Activated CD4-positive, alpha-beta T cell treated with anti-CD3 and anti-CD28 coated beads, Interleukin-2, amount 10 ng/mL, durations not matched to agents 7 days and 5 days (primary cell): ENCODE measurements at regions not wholly inside any gene's neighbourhood (a gene's known extent, or its start where the extent isn't known, plus 50 kb on each side); places are given as distances from the start of the nearest gene placed in this dataset.

ENCODE experiments used
- CTCF ChIA-PET: fragments of 350-600 bp; sonication (Branson Sonifier 250); formaldehyde crosslinking; loops from one replicate; lab custom pipeline; 2021; ENCODE audit warnings: antibody characterized with exemption; lab: Charles Lee
- POLR2A ChIA-PET: fragments of 350-600 bp; sonication (Branson Sonifier 250); formaldehyde crosslinking; loops from one replicate; lab custom pipeline; 2021; ENCODE audit warnings: antibody characterized with exemption; lab: Charles Lee
- DNase-seq: peaks from one replicate; pipeline ENCODE4 v3.0.0-alpha.2; 2020
- H3K27ac Mint-ChIP-seq: one replicate; pipeline ENCODE4 v1.8.0; 2021; ENCODE audit warnings: mild to moderate bottlenecking, moderate library complexity, mixed read lengths
- H3K27me3 Mint-ChIP-seq: one replicate; pipeline ENCODE4 v1.8.0; 2021; ENCODE audit warnings: mixed read lengths
- H3K36me3 Mint-ChIP-seq: one replicate; pipeline ENCODE4 v1.8.0; 2021; ENCODE audit warnings: low read depth, mixed read lengths
- H3K4me1 Mint-ChIP-seq: one replicate; pipeline ENCODE4 v1.8.0; 2021; ENCODE audit warnings: mixed read lengths
- H3K4me3 Mint-ChIP-seq: one replicate; pipeline ENCODE4 v1.8.0; 2021; ENCODE audit warnings: mild to moderate bottlenecking, moderate library complexity, mixed read lengths
- H3K9me3 Mint-ChIP-seq: one replicate; pipeline ENCODE4 v1.8.0; 2021; ENCODE audit warnings: mixed read lengths

GRCh38 chr4:77471821-77472495, 133.7 kb upstream of the CXCL13 start:
- ChIA-PET POLR2A (no interaction called here), CTCF (interaction anchor here (1.5 kb wide), 1 partner anchor 125 kb away, joined by 3 read pairs; no protein-coding TSS in a partner anchor)
- no peak overlapping the region for H3K27ac Mint-ChIP-seq
- H3K4me3 Mint-ChIP-seq, result no peak overlapping the region
- H3K36me3 Mint-ChIP-seq, result no peaks in the 10 kb centered on the region
- no peaks in the 10 kb centered on the region for H3K9me3 Mint-ChIP-seq
- H3K27me3 Mint-ChIP-seq, result peaks cover 25% of the 10 kb centered on the region
- no peak for DNase-seq
- H3K4me1 Mint-ChIP-seq, result no peaks in the 10 kb centered on the region

GRCh38 chr4:77473509-77473908, 132.1 kb upstream of the CXCL13 start:
- H3K36me3 Mint-ChIP-seq, result no peaks in the 10 kb centered on the region
- peaks cover 3% of the 10 kb centered on the region for H3K9me3 Mint-ChIP-seq
- POLR2A ChIA-PET, result no interaction called here
- DNase-seq, result no peak
- H3K27me3 Mint-ChIP-seq, result peaks cover 33% of the 10 kb centered on the region
- H3K27ac Mint-ChIP-seq, result no peak overlapping the region
- CTCF ChIA-PET, result interaction anchor here (0.6 to 0.8 kb wide), 3 partner anchors 11 to 739 kb away, joined by 3 to 6 read pairs (median 3); no protein-coding TSS in a partner anchor
- no peak overlapping the region for H3K4me3 Mint-ChIP-seq
- H3K4me1 Mint-ChIP-seq, result no peaks in the 10 kb centered on the region

- H3K4me1 Mint-ChIP-seq, result no peaks in the 10 kb centered on the region
- no peak overlapping the region for H3K4me3 Mint-ChIP-seq
- no peak for DNase-seq
- CTCF ChIA-PET, result no interaction called here
- POLR2A ChIA-PET, result no interaction called here
- no peaks in the 10 kb centered on the region for H3K36me3 Mint-ChIP-seq
- peaks cover 3% of the 10 kb centered on the region for H3K9me3 Mint-ChIP-seq
- H3K27me3 Mint-ChIP-seq, result peaks cover 13% of the 10 kb centered on the region
- no peak overlapping the region for H3K27ac Mint-ChIP-seq
Measured at GRCh38 chr4:77481856-77482255, 123.8 kb upstream of the CXCL13 start.

GRCh38 chr4:77488882-77489281, 116.7 kb upstream of the CXCL13 start:
- Mint-ChIP-seq H3K4me1 (no peaks in the 10 kb centered on the region), H3K36me3 (no peaks in the 10 kb centered on the region), H3K4me3 (no peak overlapping the region), H3K27ac (no peak overlapping the region), H3K9me3 (no peaks in the 10 kb centered on the region), H3K27me3 (peaks cover 14% of the 10 kb centered on the region)
- DNase-seq, result no peak
- ChIA-PET POLR2A (no interaction called here), CTCF (no interaction called here)

- Mint-ChIP-seq H3K27ac (no peak overlapping the region), H3K36me3 (no peaks in the 10 kb centered on the region), H3K9me3 (no peaks in the 10 kb centered on the region), H3K4me1 (no peaks in the 10 kb centered on the region), H3K4me3 (no peak overlapping the region), H3K27me3 (peaks cover 11% of the 10 kb centered on the region)
- ChIA-PET CTCF (no interaction called here), POLR2A (no interaction called here)
- no peak for DNase-seq
Measured at GRCh38 chr4:77493120-77493752, 112.4 kb upstream of the CXCL13 start.

GRCh38 chr4:77493829-77494551, 111.6 kb upstream of the CXCL13 start:
- Mint-ChIP-seq H3K36me3 (no peaks in the 10 kb centered on the region), H3K27ac (no peak overlapping the region), H3K4me3 (no peak overlapping the region), H3K4me1 (no peaks in the 10 kb centered on the region), H3K9me3 (no peaks in the 10 kb centered on the region), H3K27me3 (peaks cover 11% of the 10 kb centered on the region)
- CTCF ChIA-PET, result no interaction called here
- no peak for DNase-seq
- POLR2A ChIA-PET, result no interaction called here

GRCh38 chr4:77496457-77496856, 109.2 kb upstream of the CXCL13 start:
- Mint-ChIP-seq H3K36me3 (no peaks in the 10 kb centered on the region), H3K27ac (no peak overlapping the region), H3K4me3 (no peak overlapping the region), H3K27me3 (peaks cover 9% of the 10 kb centered on the region), H3K9me3 (no peaks in the 10 kb centered on the region), H3K4me1 (no peaks in the 10 kb centered on the region)
- CTCF ChIA-PET, result no interaction called here
- no peak for DNase-seq
- POLR2A ChIA-PET, result no interaction called here

GRCh38 chr4:77500801-77501200, 104.8 kb upstream of the CXCL13 start:
- DNase-seq, result no peak
- Mint-ChIP-seq H3K4me1 (no peaks in the 10 kb centered on the region), H3K27ac (no peak overlapping the region), H3K36me3 (no peaks in the 10 kb centered on the region), H3K27me3 (peaks cover 3% of the 10 kb centered on the region), H3K9me3 (no peaks in the 10 kb centered on the region), H3K4me3 (no peak overlapping the region)
- ChIA-PET POLR2A (no interaction called here), CTCF (interaction anchor here (1.3 kb wide), 1 partner anchor 38 kb away, joined by 3 read pairs; no protein-coding TSS in a partner anchor)

- no peaks in the 10 kb centered on the region for H3K4me1 Mint-ChIP-seq
- no peak overlapping the region for H3K27ac Mint-ChIP-seq
- POLR2A ChIA-PET, result no interaction called here
- DNase-seq, result no peak
- no peaks in the 10 kb centered on the region for H3K9me3 Mint-ChIP-seq
- H3K36me3 Mint-ChIP-seq, result no peaks in the 10 kb centered on the region
- H3K4me3 Mint-ChIP-seq, result no peak overlapping the region
- peaks cover 3% of the 10 kb centered on the region for H3K27me3 Mint-ChIP-seq
- CTCF ChIA-PET, result interaction anchor here (1.3 kb wide), 1 partner anchor 39 kb away, joined by 3 read pairs; no protein-coding TSS in a partner anchor
Measured at GRCh38 chr4:77501240-77501639, 104.4 kb upstream of the CXCL13 start.

GRCh38 chr4:77501851-77502250, 103.8 kb upstream of the CXCL13 start:
- DNase-seq, result no peak
- CTCF ChIA-PET, result no interaction called here
- Mint-ChIP-seq H3K27ac (no peak overlapping the region), H3K4me3 (no peak overlapping the region), H3K9me3 (no peaks in the 10 kb centered on the region), H3K36me3 (no peaks in the 10 kb centered on the region), H3K4me1 (no peaks in the 10 kb centered on the region), H3K27me3 (peaks cover 3% of the 10 kb centered on the region)
- POLR2A ChIA-PET, result no interaction called here

- H3K9me3 Mint-ChIP-seq, result no peaks in the 10 kb centered on the region
- no peak overlapping the region for H3K27ac Mint-ChIP-seq
- POLR2A ChIA-PET, result no interaction called here
Measured at GRCh38 chr4:77504407-77504806, 101.2 kb upstream of the CXCL13 start.

GRCh38 chr4:77505275-77505957, 100.2 kb upstream of the CXCL13 start:
- no peaks in the 10 kb centered on the region for H3K4me1 Mint-ChIP-seq
- H3K4me3 Mint-ChIP-seq, result no peak overlapping the region
- POLR2A ChIA-PET, result no interaction called here
- DNase-seq, result no peak
- H3K9me3 Mint-ChIP-seq, result no peaks in the 10 kb centered on the region
- peaks cover 3% of the 10 kb centered on the region for H3K27me3 Mint-ChIP-seq
- CTCF ChIA-PET, result interaction anchor here (1.3 kb wide), 1 partner anchor 10 kb away, joined by 3 read pairs; no protein-coding TSS in a partner anchor
- H3K27ac Mint-ChIP-seq, result no peak overlapping the region
- H3K36me3 Mint-ChIP-seq, result no peaks in the 10 kb centered on the region

More at GRCh38 chr4:77504407-77504806, 101.2 kb upstream of the CXCL13 start:
- no peak for DNase-seq
- CTCF ChIA-PET, result interaction anchor here (1.3 kb wide), 1 partner anchor 9 kb away, joined by 3 read pairs; no protein-coding TSS in a partner anchor
- Mint-ChIP-seq H3K4me1 (no peaks in the 10 kb centered on the region), H3K4me3 (no peak overlapping the region), H3K27me3 (peaks cover 2% of the 10 kb centered on the region), H3K36me3 (no peaks in the 10 kb centered on the region)
